ENCODE measurements at regions not wholly inside any gene's neighbourhood (a gene's known extent, or its start where the extent isn't known, plus 50 kb on each side); places are given as distances from the start of the nearest gene placed in this dataset.
"Not testable (repeated sequence)": the region's sequence is repeated elsewhere in the genome, so short reads cannot be mapped to it uniquely, and the experiment has no call there.

GRCh38 chr21:29431680-29432079 is 133.0 kb downstream of the BACH1 start:
- intact Hi-C loops (cut with DNase I): no loop called here
- TF ChIP-seq CTCF (IDR thresholded peaks at IDR 0.05): no peak

GRCh38 chr21:29433366-29434059 is 134.8 kb downstream of the BACH1 start:
- Histone ChIP-seq H3K27me3 (no peaks in the 10 kb centered on the region), H3K4me1 (no peaks in the 10 kb centered on the region), H3K27ac (no peak overlapping the region), H3K9me3 (no peaks in the 10 kb centered on the region), H3K36me3 (no peaks in the 10 kb centered on the region), H3K4me3 (no peak overlapping the region)
- no peak for DNase-seq (ENCODE audit: low spot score in 2 of 2)
- intact Hi-C loops (cut with DNase I): no loop called here
- no peak for TF ChIP-seq CTCF (IDR thresholded peaks at IDR 0.05)

More at GRCh38 chr21:29431680-29432079, 133.0 kb downstream of the BACH1 start:
- Histone ChIP-seq H3K4me1 (no peaks in the 10 kb centered on the region), H3K36me3 (no peaks in the 10 kb centered on the region), H3K27ac (no peak overlapping the region), H3K27me3 (no peaks in the 10 kb centered on the region), H3K4me3 (no peak overlapping the region), H3K9me3 (no peaks in the 10 kb centered on the region)
- DNase-seq (ENCODE audit: low spot score in 2 of 2): no peak

- H3K36me3 ChIP-seq: no peaks in the 10 kb centered on the region
- H3K4me3 ChIP-seq: no peak overlapping the region
- intact Hi-C loops (cut with DNase I): no loop called here
- TF ChIP-seq CTCF (IDR thresholded peaks at IDR 0.05): no peak
- no peaks in the 10 kb centered on the region for H3K4me1 ChIP-seq
- H3K27me3 ChIP-seq: no peaks in the 10 kb centered on the region
- H3K27ac ChIP-seq: no peak overlapping the region
- DNase-seq (ENCODE audit: low spot score in 2 of 2): no peak
- no peaks in the 10 kb centered on the region for H3K9me3 ChIP-seq
Measured at GRCh38 chr21:29434081-29434480, 135.4 kb downstream of the BACH1 start.

- H3K36me3 ChIP-seq; H3K9me3 ChIP-seq; H3K27me3 ChIP-seq; DNase-seq (ENCODE audit: low spot score in 2 of 2); intact Hi-C loops (cut with DNase I); H3K4me3 ChIP-seq; H3K27ac ChIP-seq; H3K4me1 ChIP-seq: not testable (repeated sequence)
Measured at GRCh38 chr21:29434982-29435381, 136.3 kb downstream of the BACH1 start.

GRCh38 chr21:29436143-29436542 is 137.4 kb downstream of the BACH1 start:
- intact Hi-C loops (cut with DNase I): no loop called here
- no peaks in the 10 kb centered on the region for H3K36me3 ChIP-seq
- TF ChIP-seq CTCF (IDR thresholded peaks at IDR 0.05): no peak

GRCh38 chr21:29436650-29437049 is 137.9 kb downstream of the BACH1 start:
- no peak for DNase-seq (ENCODE audit: low spot score in 2 of 2)
- Histone ChIP-seq H3K36me3 (no peaks in the 10 kb centered on the region), H3K9me3 (no peaks in the 10 kb centered on the region), H3K4me3 (no peak overlapping the region), H3K27me3 (no peaks in the 10 kb centered on the region), H3K4me1 (no peaks in the 10 kb centered on the region), H3K27ac (no peak overlapping the region)
- no peak for TF ChIP-seq CTCF (IDR thresholded peaks at IDR 0.05)
- intact Hi-C loops (cut with DNase I): no loop called here

More at GRCh38 chr21:29436143-29436542, 137.4 kb downstream of the BACH1 start:
- Histone ChIP-seq H3K9me3 (no peaks in the 10 kb centered on the region), H3K27ac (no peak overlapping the region), H3K4me3 (no peak overlapping the region), H3K4me1 (no peaks in the 10 kb centered on the region), H3K27me3 (no peaks in the 10 kb centered on the region)
- no peak for DNase-seq (ENCODE audit: low spot score in 2 of 2)

Measured in ascending aorta (tissue), 2 donors.